ENCODE measurements at regions not wholly inside any gene's neighbourhood (a gene's known extent, or its start where the extent isn't known, plus 50 kb on each side); places are given as distances from the start of the nearest gene placed in this dataset.

GRCh38 chr12:115212356-115212755, 528.4 kb upstream of the TBX3 start:
- H3K27me3 ChIP-seq (ENCODE audit: insufficient read depth, low read length), result no peaks in the 10 kb centered on the region
- no peak overlapping the region for H3K27ac ChIP-seq (ENCODE audit: low read length)
- no peak overlapping the region for H3K9ac ChIP-seq (ENCODE audit: low read depth, low read length)
- H3K36me3 ChIP-seq (ENCODE audit: insufficient read depth, low read depth, low read length), result no peaks in the 10 kb centered on the region
- H3K4me3 ChIP-seq (ENCODE audit: low read length), result no peak overlapping the region
- H3K9me3 ChIP-seq (ENCODE audit: insufficient read depth, low read depth, low read length), result peaks cover 4% of the 10 kb centered on the region; the same call in 1 of the 2 replicates
- peaks cover 9% of the 10 kb centered on the region for H3K4me1 ChIP-seq (ENCODE audit: insufficient read depth, low read length)

GRCh38 chr12:115210533-115211252, 526.7 kb upstream of the TBX3 start:
- no peak overlapping the region for H3K4me3 ChIP-seq (ENCODE audit: low read length)
- no peaks in the 10 kb centered on the region for H3K27me3 ChIP-seq (ENCODE audit: insufficient read depth, low read length)
- H3K4me1 ChIP-seq (ENCODE audit: insufficient read depth, low read length), result peaks cover 11% of the 10 kb centered on the region
- H3K9ac ChIP-seq (ENCODE audit: low read depth, low read length), result no peak overlapping the region
- H3K27ac ChIP-seq (ENCODE audit: low read length), result no peak overlapping the region
- no peaks in the 10 kb centered on the region for H3K36me3 ChIP-seq (ENCODE audit: insufficient read depth, low read depth, low read length)
- H3K9me3 ChIP-seq (ENCODE audit: insufficient read depth, low read depth, low read length), result peaks cover 4% of the 10 kb centered on the region; the same call in 1 of the 2 replicates

GRCh38 chr12:115209230-115209629, 525.3 kb upstream of the TBX3 start:
- H3K4me3 ChIP-seq (ENCODE audit: low read length), result no peak overlapping the region
- H3K27ac ChIP-seq (ENCODE audit: low read length), result no peak overlapping the region

DNA sequence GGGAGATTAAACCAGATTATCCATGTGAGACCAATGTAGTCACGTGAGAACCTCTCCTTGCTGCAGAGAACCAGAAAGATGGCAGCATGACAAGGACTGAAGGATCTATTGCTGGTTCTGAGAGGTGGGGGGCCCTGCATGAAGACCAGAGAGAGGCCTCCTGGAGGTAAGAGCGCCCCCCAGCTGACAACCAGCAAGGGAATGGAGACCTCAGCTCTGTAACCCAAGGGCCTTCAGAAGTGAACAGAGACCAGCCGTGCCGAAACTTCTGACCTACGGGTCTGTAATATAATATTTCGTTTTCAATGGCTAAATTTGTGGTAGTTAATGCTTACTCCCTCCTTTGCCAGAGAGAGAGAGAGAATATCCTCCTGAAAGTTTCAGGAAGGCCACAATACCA, 524.1 kb upstream of the TBX3 start:
- H3K4me1 ChIP-seq (ENCODE audit: insufficient read depth, low read length), result peaks cover 7% of the 10 kb centered on the region
- no peaks in the 10 kb centered on the region for H3K36me3 ChIP-seq (ENCODE audit: insufficient read depth, low read depth, low read length)
- no peak overlapping the region for H3K4me3 ChIP-seq (ENCODE audit: low read length)
- no peaks in the 10 kb centered on the region for H3K27me3 ChIP-seq (ENCODE audit: insufficient read depth, low read length)
- no peak overlapping the region for H3K27ac ChIP-seq (ENCODE audit: low read length)
- H3K9ac ChIP-seq (ENCODE audit: low read depth, low read length), result no peak overlapping the region
- peaks cover 4% of the 10 kb centered on the region; the same call in 1 of the 2 replicates for H3K9me3 ChIP-seq (ENCODE audit: insufficient read depth, low read depth, low read length)

More at GRCh38 chr12:115209230-115209629, 525.3 kb upstream of the TBX3 start:
- no peaks in the 10 kb centered on the region for H3K27me3 ChIP-seq (ENCODE audit: insufficient read depth, low read length)
- no peak overlapping the region for H3K9ac ChIP-seq (ENCODE audit: low read depth, low read length)
- H3K4me1 ChIP-seq (ENCODE audit: insufficient read depth, low read length), result peaks cover 15% of the 10 kb centered on the region
- H3K9me3 ChIP-seq (ENCODE audit: insufficient read depth, low read depth, low read length), result peaks cover 4% of the 10 kb centered on the region; the same call in 1 of the 2 replicates
- H3K36me3 ChIP-seq (ENCODE audit: insufficient read depth, low read depth, low read length), result no peaks in the 10 kb centered on the region

DNA sequence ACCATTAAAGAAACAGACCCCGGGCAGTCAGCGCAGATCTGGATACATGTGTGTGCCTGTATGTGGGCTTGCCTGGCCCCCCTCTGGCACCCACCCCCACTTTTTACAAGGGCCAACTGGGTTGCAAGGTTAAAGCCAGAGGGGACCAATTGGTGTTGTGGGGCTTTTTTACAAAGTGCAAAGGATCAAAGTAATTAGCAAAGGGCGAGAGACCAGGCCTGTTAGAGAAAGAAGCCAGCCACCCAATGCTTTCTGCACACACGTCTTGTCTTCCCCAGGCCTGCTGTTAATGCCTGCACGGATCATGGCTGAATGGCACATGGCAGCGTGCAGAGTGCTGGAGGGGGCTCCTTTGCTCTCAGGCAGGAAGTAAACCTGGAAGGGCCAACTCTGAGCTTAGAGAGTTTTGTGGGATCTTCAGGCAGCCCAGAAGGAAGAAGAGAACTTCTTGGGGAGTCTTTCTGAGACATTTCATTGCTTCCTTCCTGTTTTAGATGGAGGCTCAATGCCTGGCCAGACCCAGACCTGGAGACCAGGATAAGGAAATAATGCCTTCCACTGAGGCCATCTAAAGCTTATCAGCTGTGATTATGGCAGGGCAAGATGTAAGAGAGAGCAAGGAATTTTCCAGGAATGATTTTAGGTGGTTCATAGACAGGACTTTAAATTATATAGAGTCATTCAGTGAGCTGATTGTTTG, 523.4 kb upstream of the TBX3 start:
- Histone ChIP-seq H3K27me3 (ENCODE audit: insufficient read depth, low read length) (no peaks in the 10 kb centered on the region), H3K9ac (ENCODE audit: low read depth, low read length) (no peak overlapping the region), H3K4me1 (ENCODE audit: insufficient read depth, low read length) (peaks cover 7% of the 10 kb centered on the region; the same call in 1 of the 2 replicates), H3K4me3 (ENCODE audit: low read length) (no peak overlapping the region), H3K36me3 (ENCODE audit: insufficient read depth, low read depth, low read length) (no peaks in the 10 kb centered on the region), H3K9me3 (ENCODE audit: insufficient read depth, low read depth, low read length) (peaks cover 3% of the 10 kb centered on the region; the same call in 1 of the 2 replicates), H3K27ac (ENCODE audit: low read length) (no peak overlapping the region)

GRCh38 chr12:115206801-115207200, 522.8 kb upstream of the TBX3 start:
- Histone ChIP-seq H3K27ac (ENCODE audit: low read length) (no peak overlapping the region), H3K9me3 (ENCODE audit: insufficient read depth, low read depth, low read length) (no peaks in the 10 kb centered on the region), H3K4me1 (ENCODE audit: insufficient read depth, low read length) (peaks cover 7% of the 10 kb centered on the region; the same call in 1 of the 2 replicates), H3K27me3 (ENCODE audit: insufficient read depth, low read length) (no peaks in the 10 kb centered on the region), H3K4me3 (ENCODE audit: low read length) (no peak overlapping the region), H3K9ac (ENCODE audit: low read depth, low read length) (no peak overlapping the region), H3K36me3 (ENCODE audit: insufficient read depth, low read depth, low read length) (no peaks in the 10 kb centered on the region)

- H3K27ac ChIP-seq (ENCODE audit: low read length), result no peak overlapping the region
- no peak overlapping the region for H3K4me3 ChIP-seq (ENCODE audit: low read length)
- H3K36me3 ChIP-seq (ENCODE audit: insufficient read depth, low read depth, low read length), result no peaks in the 10 kb centered on the region
- no peak overlapping the region for H3K9ac ChIP-seq (ENCODE audit: low read depth, low read length)
- H3K27me3 ChIP-seq (ENCODE audit: insufficient read depth, low read length), result no peaks in the 10 kb centered on the region
- H3K4me1 ChIP-seq (ENCODE audit: insufficient read depth, low read length), result peaks cover 7% of the 10 kb centered on the region; the same call in 1 of the 2 replicates
- no peaks in the 10 kb centered on the region for H3K9me3 ChIP-seq (ENCODE audit: insufficient read depth, low read depth, low read length)
Measured at GRCh38 chr12:115205755-115206308, 521.9 kb upstream of the TBX3 start.

DNA sequence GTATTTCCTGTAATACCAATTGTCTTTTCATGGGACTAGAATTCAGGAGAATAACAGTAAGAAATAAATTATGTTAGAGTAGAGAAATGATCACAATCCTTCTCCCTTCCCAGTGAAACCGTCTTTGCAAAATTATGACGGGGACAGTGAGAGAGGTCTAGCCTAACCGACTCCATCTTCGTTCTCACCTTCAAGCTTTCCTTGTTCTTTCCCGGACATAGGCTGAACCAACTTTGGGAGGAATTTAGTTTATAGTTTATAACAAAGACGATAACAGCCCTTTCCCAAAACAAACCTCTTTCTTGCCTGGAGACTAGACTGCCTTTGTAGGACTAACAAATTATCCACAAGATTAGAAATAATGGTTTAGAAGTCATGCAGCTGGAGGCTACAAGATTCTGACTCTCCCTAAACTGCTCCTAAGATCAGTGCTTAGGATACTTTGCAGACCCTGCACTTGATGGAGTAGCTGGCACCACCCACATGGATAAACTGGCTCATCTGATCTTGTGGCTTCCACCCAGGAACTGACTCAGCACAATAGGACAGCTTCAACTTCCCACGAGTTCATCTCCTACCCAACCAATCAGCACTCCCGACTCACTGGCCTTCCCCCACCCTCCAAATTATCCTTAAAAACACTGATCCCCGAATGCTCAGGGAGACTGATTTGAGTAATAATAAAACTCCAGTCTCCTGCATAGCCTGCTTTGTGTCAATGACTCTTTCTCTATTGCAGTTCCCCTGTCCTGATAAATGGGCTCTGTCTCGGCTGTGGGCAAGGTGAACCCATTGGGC, 521.2 kb upstream of the TBX3 start:
- Histone ChIP-seq H3K36me3 (ENCODE audit: insufficient read depth, low read depth, low read length) (no peaks in the 10 kb centered on the region), H3K9me3 (ENCODE audit: insufficient read depth, low read depth, low read length) (no peaks in the 10 kb centered on the region), H3K27ac (ENCODE audit: low read length) (no peak overlapping the region), H3K4me1 (ENCODE audit: insufficient read depth, low read length) (peaks cover 7% of the 10 kb centered on the region; the same call in 1 of the 2 replicates), H3K4me3 (ENCODE audit: low read length) (no peak overlapping the region), H3K27me3 (ENCODE audit: insufficient read depth, low read length) (no peaks in the 10 kb centered on the region), H3K9ac (ENCODE audit: low read depth, low read length) (no peak overlapping the region)

- Histone ChIP-seq H3K9me3 (ENCODE audit: insufficient read depth, low read depth, low read length) (no peaks in the 10 kb centered on the region), H3K4me1 (ENCODE audit: insufficient read depth, low read length) (peaks cover 15% of the 10 kb centered on the region; the same call in 1 of the 2 replicates), H3K27me3 (ENCODE audit: insufficient read depth, low read length) (no peaks in the 10 kb centered on the region), H3K4me3 (ENCODE audit: low read length) (no peak overlapping the region), H3K36me3 (ENCODE audit: insufficient read depth, low read depth, low read length) (no peaks in the 10 kb centered on the region), H3K9ac (ENCODE audit: low read depth, low read length) (no peak overlapping the region), H3K27ac (ENCODE audit: low read length) (no peak overlapping the region)
Measured at GRCh38 chr12:115203701-115204100, 519.7 kb upstream of the TBX3 start.

DNA sequence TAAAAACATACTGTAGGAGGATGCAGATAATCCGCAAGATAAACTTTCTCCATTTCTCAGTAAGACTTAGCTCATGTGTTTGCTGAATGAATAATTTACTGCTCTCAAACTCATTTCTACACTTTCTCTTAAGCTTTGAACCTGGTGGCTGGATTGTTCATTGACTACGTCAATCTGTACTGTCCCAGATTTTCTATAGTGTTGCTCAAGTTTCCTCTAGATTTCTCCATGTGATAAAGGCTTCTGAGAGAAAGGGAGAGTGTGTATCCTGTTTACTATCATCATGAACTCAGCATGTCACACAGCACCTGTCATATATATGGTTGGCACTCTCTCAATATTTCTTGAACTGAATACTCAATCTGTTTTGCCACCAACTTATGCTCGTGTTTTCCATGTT, 518.0 kb upstream of the TBX3 start:
- H3K4me3 ChIP-seq (ENCODE audit: low read length), result no peak overlapping the region
- no peaks in the 10 kb centered on the region for H3K36me3 ChIP-seq (ENCODE audit: insufficient read depth, low read depth, low read length)
- H3K27me3 ChIP-seq (ENCODE audit: insufficient read depth, low read length), result no peaks in the 10 kb centered on the region
- H3K4me1 ChIP-seq (ENCODE audit: insufficient read depth, low read length), result peaks cover 17% of the 10 kb centered on the region; the same call in 1 of the 2 replicates
- no peaks in the 10 kb centered on the region for H3K9me3 ChIP-seq (ENCODE audit: insufficient read depth, low read depth, low read length)
- H3K9ac ChIP-seq (ENCODE audit: low read depth, low read length), result no peak overlapping the region
- no peak overlapping the region for H3K27ac ChIP-seq (ENCODE audit: low read length)

GRCh38 chr12:115199831-115200230, 515.9 kb upstream of the TBX3 start:
- H3K36me3 ChIP-seq (ENCODE audit: insufficient read depth, low read depth, low read length), result no peaks in the 10 kb centered on the region
- no peak overlapping the region for H3K9ac ChIP-seq (ENCODE audit: low read depth, low read length)
- no peaks in the 10 kb centered on the region for H3K9me3 ChIP-seq (ENCODE audit: insufficient read depth, low read depth, low read length)
- H3K4me1 ChIP-seq (ENCODE audit: insufficient read depth, low read length), result peaks cover 13% of the 10 kb centered on the region; the same call in 1 of the 2 replicates
- no peak overlapping the region for H3K4me3 ChIP-seq (ENCODE audit: low read length)
- H3K27me3 ChIP-seq (ENCODE audit: insufficient read depth, low read length), result no peaks in the 10 kb centered on the region
- H3K27ac ChIP-seq (ENCODE audit: low read length), result no peak overlapping the region

Data from iPS-20b (cell line).